ENCODE measurements at regions not wholly inside any gene's neighbourhood (a gene's known extent, or its start where the extent isn't known, plus 50 kb on each side); places are given as distances from the start of the nearest gene placed in this dataset.

DNA sequence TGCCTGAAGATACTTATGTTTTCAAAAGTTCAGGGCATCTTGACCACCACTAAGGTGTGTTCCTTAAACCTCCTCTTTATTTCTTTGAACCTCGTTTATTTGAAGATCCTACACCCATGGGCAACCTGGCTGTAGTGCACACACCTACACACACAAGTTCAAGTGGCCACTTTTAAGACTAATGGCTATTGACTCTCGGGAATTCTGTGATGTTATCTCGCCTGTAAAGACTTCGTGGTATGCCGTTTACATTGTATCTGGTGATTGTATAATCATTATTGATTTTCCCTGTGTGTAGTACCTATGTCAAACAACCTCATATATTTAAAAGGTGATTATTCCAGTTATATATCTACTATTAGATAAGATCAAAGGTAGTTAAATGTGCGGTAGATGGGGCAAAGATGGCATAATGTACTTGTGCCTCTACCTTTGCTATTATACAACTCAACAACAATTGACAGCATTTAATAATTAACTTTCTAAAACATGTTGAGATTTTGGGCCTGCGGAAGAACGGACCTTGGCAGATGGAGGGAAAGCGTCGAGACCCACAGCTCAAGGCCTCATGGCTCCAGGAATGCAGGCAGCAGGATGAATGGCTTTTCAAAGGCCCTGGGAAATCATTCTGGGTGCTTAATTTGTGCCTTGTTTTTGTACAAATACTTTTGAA is 51.4 kb upstream of the IRX2 start:
- no peaks in the 10 kb centered on the region for H3K9me2 ChIP-seq
- H2AFZ ChIP-seq (ENCODE audit: low read depth) = no peak overlapping the region
- no peaks in the 10 kb centered on the region for H3K36me3 ChIP-seq (replicated peaks in 1 of 2; ENCODE audit: control insufficient read depth in 1 of 2, insufficient read depth in 2 of 2, low read length in 1 of 2)
- H3K79me2 ChIP-seq (ENCODE audit: insufficient read depth) = no peaks in the 10 kb centered on the region
- TF ChIP-seq YY1 (IDR thresholded peaks at IDR 0.05; ENCODE audit: low read depth) (no peak), FOXJ3 (CRISPR knock-in tag; IDR thresholded peaks at IDR 0.05) (no peak), RAD21 (IDR thresholded peaks at IDR 0.05; ENCODE audit: low read length) (no peak), JUND (IDR thresholded peaks at IDR 0.05) (no peak), RCOR1 (IDR thresholded peaks at IDR 0.05; ENCODE audit: low read length) (no peak), GABPA (IDR thresholded peaks at IDR 0.05; ENCODE audit: low read depth) (no peak), TCF12 (IDR thresholded peaks at IDR 0.05) (no peak), TAF1 (IDR thresholded peaks at IDR 0.05; ENCODE audit: borderline replicate concordance, low read depth, low read length) (no peak), CHD2 (IDR thresholded peaks at IDR 0.05; ENCODE audit: low read length, partially characterized antibody) (no peak), EZH2phosphoT487 (IDR thresholded peaks at IDR 0.05; ENCODE audit: borderline replicate concordance, low read depth) (no peak), EP300 (IDR thresholded peaks at IDR 0.05; ENCODE audit: borderline replicate concordance in 1 of 2, low read depth in 1 of 2, low read length in 1 of 2) (no peak)
- TF ChIP-seq, protein P1, sequence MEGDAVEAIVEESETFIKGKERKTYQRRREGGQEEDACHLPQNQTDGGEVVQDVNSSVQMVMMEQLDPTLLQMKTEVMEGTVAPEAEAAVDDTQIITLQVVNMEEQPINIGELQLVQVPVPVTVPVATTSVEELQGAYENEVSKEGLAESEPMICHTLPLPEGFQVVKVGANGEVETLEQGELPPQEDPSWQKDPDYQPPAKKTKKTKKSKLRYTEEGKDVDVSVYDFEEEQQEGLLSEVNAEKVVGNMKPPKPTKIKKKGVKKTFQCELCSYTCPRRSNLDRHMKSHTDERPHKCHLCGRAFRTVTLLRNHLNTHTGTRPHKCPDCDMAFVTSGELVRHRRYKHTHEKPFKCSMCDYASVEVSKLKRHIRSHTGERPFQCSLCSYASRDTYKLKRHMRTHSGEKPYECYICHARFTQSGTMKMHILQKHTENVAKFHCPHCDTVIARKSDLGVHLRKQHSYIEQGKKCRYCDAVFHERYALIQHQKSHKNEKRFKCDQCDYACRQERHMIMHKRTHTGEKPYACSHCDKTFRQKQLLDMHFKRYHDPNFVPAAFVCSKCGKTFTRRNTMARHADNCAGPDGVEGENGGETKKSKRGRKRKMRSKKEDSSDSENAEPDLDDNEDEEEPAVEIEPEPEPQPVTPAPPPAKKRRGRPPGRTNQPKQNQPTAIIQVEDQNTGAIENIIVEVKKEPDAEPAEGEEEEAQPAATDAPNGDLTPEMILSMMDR (IDR thresholded peaks at IDR 0.05) = no peak
- TF ChIP-seq, protein P2, sequence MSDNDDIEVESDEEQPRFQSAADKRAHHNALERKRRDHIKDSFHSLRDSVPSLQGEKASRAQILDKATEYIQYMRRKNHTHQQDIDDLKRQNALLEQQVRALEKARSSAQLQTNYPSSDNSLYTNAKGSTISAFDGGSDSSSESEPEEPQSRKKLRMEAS (IDR thresholded peaks at IDR 0.05; ENCODE audit: low read depth) = no peak
- TF ChIP-seq, protein P3, sequence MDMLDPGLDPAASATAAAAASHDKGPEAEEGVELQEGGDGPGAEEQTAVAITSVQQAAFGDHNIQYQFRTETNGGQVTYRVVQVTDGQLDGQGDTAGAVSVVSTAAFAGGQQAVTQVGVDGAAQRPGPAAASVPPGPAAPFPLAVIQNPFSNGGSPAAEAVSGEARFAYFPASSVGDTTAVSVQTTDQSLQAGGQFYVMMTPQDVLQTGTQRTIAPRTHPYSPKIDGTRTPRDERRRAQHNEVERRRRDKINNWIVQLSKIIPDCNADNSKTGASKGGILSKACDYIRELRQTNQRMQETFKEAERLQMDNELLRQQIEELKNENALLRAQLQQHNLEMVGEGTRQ (IDR thresholded peaks at IDR 0.05; ENCODE audit: borderline replicate concordance, low read depth, low read length) = no peak
- H3K27me3 ChIP-seq (ENCODE audit: insufficient read depth) = no peaks in the 10 kb centered on the region
- no peaks in the 10 kb centered on the region for H4K20me1 ChIP-seq (ENCODE audit: insufficient read depth)
- H3F3A ChIP-seq (replicated peaks; ENCODE audit: insufficient read depth) = no peaks in the 10 kb centered on the region
- ChIA-PET POLR2A (no interaction called here), CTCF (no interaction called here)
- no peak for DNase-seq
- H3K27ac ChIP-seq (ENCODE audit: low read depth in 2 of 2, low read length in 1 of 2) = no peak overlapping the region
- no peak overlapping the region for H3K4me3 ChIP-seq (ENCODE audit: low read depth in 2 of 2, low read length in 1 of 2)
- H3K4me2 ChIP-seq = no peak overlapping the region
- no peaks in the 10 kb centered on the region for H3K4me1 ChIP-seq (ENCODE audit: control insufficient read depth in 1 of 2, insufficient read depth in 2 of 2, low read depth in 1 of 2, low read length in 1 of 2)
- H3K9ac ChIP-seq = no peak overlapping the region
- under 1% methylated on average over 10 of the region's 10 CpGs for WGBS (ENCODE audit: low lambda C conversion rate)
- H3K9me3 ChIP-seq = no peaks in the 10 kb centered on the region
